ENCODE measurements at regions not wholly inside any gene's neighbourhood (a gene's known extent, or its start where the extent isn't known, plus 50 kb on each side); places are given as distances from the start of the nearest gene placed in this dataset.

DNA sequence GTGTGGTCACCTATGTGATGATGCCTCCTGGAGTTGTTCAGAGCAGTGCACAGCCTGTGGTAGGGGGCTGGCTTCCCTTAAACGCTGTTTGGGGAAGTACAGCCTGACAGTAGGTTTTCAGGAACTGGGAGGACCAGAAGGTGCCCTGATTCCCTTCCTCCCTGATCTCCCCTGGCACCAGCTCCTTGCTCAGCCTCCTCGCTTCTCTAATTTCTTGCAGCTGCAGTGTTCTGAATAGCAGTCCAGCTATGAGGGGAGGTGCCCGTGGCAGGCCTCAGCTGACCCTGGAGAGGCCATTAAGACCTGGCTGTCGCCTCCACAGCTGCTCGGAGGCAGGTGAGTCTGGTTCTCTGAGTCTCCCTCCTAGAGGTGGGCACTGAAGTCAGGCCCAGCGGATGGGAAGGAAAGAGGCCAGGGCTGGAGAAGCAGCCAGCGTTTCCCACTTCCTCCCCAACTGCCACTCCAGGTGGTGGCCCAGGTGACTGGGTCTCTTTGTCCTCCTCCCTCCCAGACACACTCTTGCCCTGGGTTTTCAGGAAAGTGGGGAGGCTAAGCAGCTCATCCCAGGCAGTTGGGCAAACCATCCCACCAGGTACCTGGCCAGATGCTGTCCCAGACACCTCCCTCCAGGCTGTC lies 52.0 kb upstream of the RPL11 start:
- no peak for DNase-seq

DNA sequence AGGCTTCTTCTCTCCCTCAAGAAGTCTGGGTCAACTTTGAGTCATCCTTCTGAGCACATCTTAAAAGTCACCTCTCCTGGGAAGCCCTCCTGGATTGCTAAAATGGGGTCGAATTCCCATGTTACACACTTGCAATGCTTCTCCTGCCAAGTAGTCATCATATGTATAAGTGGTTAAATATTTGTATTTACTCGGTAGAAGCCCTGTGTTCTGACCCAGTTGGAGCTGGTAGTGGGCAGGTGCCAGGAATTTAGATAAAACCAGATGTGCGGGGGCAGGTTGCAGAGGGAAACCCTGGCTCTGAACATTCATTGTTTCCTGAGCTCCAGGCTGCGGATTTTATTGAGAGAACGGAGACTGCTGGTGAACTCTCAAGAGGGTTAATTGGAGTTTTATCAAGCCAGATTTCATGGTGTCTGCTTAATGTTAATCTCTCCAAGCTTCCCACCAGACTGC lies 52.8 kb upstream of the RPL11 start:
- DNase-seq = no peak

DNA sequence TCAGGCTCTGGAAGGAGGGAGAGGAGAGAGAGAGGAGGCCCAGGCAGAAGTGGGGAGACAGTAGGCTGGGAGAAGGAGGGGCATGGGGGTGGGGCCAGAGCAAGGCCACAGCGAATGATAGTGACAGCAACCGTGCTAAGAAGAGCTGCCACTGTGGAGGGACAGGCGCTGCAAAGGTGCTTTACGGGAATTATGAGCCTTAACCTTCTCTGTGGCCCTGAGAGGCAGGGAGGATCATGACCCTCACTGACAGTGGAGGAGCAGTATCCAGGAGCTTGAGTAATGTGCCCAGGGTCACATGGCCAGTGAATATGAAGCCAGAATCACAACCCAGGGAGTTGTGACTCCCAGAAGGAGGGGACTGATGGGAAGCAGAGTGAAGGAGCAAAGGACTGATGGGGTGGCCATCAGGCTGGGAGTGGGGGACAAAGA lies 53.4 kb upstream of the RPL11 start:
- no peak for DNase-seq

DNA sequence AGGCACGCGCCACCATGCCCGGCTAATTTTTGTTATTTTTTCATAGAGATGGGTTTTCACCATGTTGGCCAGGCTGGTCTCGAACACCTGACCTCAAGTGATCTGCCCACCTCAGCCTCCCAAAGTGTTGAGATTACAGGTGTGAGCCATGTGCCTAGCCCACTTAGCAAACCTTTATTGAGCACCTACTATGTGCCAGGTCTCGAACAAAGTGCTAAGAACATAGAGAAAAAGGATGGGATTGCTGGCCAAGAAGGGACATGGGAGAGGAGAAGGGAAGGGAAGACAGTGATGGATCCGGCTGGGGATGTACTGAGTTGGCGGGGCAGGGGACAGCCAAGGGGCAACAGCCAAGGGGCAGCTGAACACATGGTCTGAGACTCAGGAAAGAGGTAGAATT lies 55.6 kb upstream of the RPL11 start:
- no peak for DNase-seq

DNA sequence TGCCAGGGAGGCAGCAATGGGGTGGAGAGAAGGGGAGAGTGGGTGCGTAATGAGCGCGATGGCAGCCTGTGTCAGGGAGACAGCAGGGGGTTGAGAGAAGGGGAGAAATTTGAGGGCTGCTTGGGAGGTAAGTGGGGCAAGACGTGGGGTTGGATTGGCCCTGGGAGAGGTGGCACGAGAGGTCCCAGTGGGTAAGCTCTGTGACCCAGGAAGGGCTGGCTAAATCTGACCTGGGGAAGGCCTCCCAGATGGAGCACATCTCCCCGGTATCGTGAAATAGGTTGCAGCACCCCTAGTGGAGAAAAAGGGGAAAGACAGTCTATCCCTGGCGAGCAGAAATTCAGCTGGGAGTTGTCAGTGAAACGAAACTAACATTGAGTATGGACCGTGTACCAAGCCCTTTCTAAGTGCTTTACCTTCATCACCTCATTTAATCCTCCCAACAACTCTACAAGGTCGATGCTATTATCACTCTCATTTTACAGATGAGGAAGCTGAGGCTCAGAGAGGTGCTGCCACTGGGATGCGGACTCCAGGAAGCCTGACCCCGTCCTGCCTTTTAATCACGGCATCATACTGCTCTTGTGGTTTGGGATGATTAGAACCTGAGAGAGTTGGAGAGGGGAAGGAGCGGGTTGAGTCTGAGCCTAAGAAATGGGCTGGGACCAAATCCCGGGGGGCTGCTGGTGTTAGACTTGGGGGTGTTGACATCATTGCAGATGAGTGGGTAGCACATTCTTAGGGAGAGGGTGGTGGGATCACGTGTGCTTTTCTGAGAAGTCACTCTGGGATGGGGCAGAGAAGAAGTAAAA lies 56.6 kb upstream of the RPL11 start:
- DNase-seq = peak; percentile 62 to 75

DNA sequence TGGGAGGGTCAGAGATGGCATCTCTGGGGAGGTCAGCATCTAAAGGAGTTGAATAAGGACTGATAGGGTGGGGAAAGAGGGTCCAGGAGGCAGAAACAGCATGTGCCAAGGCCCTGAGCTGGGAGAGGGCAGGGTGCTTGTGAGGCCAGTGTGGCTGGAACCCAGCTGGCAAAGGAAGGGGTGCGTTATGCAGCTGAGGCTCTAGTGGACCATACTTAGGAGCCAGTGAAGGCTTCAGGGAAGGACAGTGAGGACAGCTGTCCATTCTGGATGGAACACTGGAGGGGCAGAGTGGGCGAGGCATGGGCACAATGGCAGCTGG lies 57.1 kb upstream of the RPL11 start:
- no peak for DNase-seq

DNA sequence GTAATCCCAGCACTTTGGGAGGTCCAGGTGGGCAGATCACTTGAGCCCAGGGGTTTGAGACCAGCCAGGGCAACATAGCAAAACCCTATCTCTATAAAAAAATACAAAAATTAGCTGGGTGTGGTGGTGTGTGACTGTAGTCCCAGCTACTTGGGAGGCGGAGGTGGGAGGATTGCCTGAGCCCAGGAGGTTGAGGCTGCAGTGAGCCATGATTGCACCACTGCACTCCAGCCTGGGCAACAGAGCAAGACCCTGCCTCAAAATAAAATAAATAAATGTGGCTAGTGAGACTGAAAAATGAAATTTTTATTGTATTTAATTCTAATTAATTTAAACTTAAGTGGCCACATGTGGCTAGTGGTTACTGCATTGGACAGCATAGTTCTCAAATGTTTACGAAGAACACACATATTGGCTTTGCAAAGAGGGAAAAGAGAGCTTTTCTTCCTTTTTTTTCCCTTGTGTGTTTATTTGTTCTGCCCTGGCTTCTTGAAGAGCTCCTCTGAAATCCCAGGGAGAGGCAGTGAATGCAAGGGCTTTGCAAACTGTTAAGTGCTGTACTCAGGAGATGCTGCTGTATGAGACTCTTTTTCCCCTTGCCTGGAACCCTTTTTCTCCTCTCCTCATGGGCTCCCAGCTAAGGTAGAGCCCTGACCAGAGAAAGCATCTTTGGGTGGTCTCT lies 59.0 kb upstream of the RPL11 start:
- no peak for DNase-seq

DNA sequence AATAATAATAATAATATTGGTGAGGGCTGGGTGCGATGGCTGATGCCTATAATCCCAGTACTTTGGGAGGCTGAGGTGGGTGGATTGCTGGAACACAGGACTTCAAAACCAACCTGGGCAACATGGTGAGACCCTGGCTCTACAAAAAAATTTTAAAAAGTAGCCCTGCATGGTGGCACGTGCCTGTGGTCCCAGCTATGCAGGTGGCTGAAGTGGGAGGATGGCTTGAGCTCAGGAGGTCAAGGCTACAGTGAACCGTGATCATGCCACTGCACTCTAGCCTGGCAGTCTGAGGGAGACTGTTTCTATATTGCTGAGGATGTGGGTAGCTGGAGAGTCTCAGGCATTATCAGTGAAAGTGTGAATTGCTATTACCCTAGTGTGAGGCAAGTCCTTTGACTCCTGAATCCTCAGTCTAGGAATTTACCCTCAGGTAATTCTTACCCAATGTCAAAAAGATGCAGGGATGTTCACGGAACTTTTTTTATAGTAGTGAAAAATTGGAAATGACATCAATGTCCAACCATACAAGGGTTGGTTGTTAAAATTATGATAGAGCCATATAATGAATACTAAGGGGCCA lies 61.8 kb upstream of the RPL11 start:
- DNase-seq = no peak

DNA sequence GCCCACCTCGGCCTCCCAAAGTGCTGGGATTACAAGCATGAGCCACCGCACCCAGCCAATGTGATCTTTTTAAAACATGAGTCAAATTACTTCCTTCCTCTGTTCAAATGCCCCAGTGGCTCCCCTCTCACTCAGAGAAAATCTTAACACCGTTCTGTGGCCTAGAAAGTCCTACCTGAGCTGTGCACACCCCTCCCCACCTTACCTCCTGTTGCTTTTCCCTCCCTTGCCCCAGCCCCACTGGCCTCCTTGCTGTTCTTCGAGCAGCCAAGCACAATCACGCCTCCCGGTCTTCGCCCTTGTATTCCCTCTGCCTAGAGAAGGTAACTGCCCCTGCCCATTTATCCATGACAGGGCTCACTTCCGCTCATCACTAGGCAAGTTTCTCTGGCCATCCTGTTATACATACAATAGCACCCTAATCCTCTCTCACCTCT lies 62.6 kb upstream of the RPL11 start:
- no peak for DNase-seq

DNA sequence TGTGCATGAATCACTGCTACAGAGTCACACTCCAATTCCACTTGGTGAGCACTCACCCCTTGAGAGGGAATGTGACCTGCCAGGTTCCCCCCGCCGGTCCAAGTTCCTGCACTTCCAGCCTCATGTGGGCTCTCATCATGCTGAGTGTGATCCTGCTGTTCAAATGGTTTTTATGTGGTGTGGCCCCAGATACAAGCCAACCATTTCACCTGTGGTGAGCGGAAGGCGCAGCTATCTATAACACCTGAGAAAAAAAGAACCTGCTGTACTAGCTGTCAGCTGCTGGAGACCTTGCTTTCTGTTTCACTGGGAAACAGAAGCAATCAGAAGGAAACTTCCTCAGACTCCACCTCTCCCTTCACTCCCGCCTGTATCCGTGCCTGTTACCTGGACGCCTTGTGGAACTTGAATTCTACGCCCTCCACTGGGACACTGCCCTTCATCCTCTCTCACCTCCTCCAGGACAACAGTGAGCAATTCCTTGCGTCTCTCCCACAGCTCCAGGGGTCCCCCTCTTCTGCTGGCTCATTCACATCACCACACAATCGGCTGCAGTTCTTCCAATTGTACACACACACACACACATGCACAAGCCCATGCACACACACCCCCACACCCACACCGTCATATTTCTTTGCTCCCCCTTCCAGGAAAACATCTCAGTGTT lies 64.4 kb upstream of the RPL11 start:
- DNase-seq = peak in 1 of 2 donors; percentile 38

DNA sequence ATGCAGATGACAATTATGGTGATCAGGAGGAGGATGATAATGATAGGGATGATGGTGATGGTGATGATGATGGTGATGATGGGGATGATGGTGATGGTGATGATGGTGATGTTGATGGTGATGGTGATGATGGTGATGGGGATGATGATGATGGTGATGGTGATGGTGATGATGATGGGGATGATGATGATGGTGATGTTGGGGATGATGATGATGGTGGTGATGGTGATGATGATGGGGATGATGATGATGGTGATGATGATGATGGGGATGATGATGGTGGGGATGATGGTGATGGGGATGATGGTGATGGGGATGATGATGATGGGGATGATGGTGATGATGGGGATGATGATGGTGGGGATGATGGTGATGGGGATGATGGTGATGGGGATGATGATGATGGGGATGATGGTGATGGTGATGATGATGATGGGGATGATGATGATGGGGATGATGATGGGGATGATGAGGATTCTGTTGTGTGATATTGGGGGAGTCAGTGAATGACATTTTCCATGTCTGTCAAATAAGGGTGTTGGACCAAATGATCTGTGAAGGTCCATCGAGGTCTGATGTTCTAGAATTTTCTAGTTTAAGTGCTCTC lies 65.6 kb upstream of the RPL11 start:
- DNase-seq = no peak

DNA sequence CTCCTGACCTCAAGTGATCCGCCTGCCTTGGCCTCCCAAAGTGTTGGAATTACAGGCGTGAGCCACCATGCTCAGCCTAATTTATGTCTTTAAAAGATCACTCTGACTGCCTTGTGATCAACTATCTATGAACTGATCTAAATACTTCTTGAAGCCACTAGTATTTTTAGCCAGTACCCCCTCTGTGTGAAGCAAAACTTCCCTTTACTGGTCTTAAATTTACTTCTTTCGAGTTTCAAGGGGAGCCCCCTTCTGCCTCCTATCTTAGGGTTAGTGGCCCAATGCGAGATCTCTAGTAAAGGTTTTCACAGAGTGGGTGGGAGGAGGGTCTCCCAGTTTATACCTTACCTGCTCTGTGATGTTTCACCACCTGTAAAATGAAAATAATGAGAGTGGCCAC lies 66.1 kb upstream of the RPL11 start:
- no peak for DNase-seq

DNA sequence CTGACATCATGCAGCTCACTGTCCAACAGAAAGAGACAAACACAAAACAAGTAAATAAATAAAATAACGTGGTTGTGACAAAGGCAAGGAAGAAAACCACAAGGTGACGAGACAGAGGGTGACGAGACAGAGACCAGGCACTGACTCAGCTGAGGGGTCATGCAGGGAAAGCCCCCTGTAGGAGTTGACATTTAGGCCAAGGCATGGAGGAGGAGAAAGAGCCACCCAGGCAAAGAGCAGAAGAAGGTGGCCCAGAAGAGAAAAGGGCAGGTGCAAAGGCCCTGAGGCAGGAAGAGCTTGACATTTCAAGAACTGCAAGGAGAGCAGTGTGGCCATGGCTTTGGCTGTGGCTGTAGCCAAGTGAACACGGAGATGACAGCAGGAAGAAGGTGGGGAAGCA lies 65.1 kb upstream of the ID3 start:
- no peak for DNase-seq

DNA sequence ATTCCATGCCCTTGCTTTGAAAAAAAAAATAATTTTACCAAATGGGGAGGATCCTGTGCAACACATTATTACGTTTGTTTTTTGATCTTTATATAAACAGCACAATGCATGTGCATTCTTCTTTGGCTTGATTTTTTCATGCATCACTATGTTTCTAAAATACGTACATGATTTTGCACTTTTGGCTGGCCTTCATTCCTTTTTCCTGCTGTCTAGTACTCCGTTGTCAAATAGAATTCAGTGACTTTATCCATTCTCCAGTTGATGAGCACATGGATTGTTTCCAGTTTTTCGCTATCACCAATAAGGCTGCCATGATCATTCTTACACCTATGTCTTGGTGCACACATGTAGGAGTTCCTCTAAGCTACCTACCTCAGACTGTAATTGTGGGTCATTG lies 63.0 kb upstream of the ID3 start:
- DNase-seq = no peak

DNA sequence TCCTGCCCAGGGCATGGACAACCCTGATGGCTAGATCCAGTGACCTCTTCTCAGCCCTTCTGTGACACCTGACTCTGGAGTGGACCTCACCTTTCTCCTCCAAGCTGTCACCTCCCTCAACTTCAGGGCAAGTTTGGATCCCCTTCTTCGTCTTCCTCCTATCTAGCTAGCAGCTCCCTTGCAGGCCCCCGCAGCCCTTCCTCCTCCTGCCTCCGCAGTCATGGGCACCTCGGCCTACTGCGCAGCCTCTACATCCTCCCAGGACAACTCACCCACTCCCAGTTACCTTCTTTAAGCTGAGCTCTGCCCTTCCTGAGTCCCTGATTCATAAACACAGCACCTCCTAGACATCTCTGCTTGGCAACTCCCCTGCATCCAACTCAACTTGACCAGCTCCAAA lies 61.3 kb upstream of the ID3 start:
- DNase-seq = no peak

DNA sequence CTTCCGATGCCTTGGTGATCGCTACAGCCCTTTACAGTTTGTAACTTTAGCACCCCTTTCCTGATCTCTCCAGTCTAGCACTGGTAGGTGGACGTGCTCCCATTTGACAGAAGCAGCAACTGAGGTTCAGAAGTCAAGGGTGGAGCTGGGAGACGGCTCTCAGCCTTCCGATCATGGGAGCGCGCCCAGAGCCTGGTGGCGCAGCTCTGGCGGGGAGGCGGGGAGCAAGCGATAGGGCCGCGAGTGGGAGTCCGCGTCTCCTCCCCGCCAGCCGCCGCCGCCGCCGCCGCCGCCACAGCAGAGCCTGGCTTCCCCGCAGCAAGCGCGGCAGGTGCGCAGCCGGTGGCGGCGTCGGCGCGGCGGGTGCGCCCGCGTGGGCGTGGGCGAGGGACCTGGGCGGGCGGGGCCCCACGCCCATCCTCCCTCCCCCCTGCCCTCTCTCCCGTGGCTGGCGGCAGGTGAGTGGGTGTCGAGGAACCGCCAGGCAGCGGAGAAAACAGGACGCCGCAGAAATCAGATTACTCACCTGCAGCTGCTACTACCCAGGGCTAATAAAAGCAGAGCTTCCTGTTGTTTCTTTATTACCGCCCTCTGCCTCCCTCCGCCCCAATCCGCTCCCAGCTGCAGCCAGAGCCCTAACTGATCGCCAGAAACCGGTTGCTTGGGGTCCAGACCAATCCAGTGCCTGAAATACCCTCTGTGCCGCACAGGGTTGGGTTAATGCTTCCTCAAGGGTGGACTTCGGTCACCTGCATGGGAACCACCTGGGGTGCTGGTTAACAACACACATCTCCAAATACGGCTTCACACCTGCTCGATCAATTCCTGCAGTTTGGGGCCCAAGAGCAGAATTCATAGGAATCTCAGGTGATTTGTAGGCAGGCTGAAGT lies 60.2 kb upstream of the ID3 start:
- no peak for DNase-seq

DNA sequence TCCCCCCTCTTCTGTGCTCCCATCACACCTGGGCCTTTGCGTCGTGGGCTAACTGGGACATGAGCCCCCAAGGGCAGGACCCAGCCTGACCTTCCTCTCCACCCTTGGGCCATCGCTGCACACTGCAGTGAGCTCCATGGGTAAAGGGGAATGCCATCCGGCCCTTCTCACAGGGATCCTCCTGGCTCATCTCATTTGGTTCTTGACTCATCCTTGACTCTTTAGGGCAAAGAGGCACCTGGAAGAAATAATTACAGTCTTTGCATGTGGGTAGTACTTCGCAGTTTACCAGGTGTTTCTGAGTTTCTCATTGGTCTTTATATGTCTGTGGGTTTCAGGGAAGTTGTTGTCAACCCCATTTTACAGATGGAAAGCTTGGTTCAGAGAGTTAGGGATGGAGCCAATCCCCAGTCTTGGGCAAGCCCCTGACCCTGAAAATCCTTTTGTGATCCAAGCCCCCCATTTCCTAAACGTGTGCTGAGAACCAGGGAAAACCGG lies 59.3 kb upstream of the ID3 start:
- DNase-seq = no peak

DNA sequence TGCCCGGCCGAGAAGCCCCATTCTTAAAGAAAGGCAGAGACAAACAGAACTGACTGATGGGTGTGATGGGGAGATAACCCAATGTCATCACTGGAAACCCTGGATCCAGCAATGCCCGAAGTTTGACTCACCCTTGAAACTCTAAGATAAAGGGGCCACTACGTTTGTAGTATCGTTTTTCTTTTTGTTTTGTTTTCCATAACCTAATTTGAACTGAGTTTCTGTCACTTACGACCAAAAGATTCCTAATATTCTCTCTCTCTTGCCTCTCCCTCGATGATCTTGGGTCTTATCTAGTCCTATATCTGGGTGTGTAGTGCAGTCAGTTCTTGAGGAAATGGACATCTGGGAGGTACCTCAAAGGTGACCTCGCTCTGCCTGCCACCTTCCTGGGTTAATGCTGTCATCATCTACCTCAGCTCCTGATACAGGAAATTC lies 57.8 kb upstream of the ID3 start:
- no peak for DNase-seq

DNA sequence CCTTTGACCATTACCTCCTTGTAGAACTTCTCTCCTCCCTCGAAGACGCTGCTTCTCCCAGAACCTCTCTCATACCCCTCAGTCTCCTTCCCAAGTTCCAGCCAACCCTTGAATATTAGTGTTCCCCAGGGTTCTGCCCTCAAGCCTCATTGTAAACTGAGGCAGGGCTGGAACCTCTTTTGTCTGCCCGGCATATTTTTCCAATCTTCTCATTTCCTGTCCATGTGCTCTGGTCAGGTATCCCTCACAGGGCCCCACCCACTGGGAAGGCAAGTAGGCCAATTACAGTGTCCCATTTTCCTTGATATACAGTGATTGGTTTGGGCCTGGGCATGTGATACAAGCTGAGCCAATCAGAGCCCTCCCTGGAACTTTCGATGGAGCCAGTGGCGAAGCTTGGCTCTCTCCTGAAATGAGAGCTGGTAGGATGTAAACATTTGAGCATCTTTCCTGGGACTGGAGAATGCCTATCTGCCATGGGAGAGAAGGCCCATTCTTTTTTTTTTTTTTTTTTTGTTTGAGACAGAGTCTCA lies 57.1 kb upstream of the ID3 start:
- no peak for DNase-seq

DNA sequence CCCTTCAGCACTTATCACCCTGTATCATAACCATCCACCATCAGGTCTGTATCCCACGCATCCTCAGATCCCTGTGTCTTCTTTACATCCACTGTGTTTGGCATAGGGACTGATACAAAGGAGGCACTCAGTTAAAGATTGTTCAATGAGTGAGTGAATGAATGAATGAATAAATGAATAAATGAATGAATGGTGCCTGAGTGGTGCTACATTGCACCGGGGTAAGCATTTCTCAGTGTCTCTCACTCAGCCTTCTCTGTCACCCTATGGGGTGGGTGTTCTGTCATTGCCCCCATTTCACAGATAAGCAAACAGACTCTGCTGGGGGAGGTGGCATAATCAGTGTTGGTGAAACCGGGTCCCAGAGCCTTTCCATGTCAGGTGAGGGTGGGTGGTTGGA lies 56.6 kb upstream of the ID3 start:
- no peak for DNase-seq
